GM23338 (cell line): ENCODE measurements at regions not wholly inside any gene's neighbourhood (a gene's known extent, or its start where the extent isn't known, plus 50 kb on each side); places are given as distances from the start of the nearest gene placed in this dataset.

Source experiments
- CREB1 ChIP-seq: fragments of 250-450 bp; sonication (Bioruptor Pico); IDR thresholded peaks from 2 replicates; pipeline ENCODE4 v1.5.0; 2020; ENCODE audit warnings: low read depth, mild to moderate bottlenecking, moderate library complexity
- EZH2 ChIP-seq: fragments of 200-600 bp; sonication (generic); IDR thresholded peaks from one replicate; pipeline ENCODE4 v1.8.0; 2017; ENCODE audit warnings: antibody characterized with exemption, mild to moderate bottlenecking, low read depth; ENCODE audit not compliant: unreplicated experiment
- JUNB ChIP-seq: IDR thresholded peaks from one replicate; pipeline ENCODE4 v1.6.1; 2016; ENCODE audit warnings: antibody characterized with exemption; ENCODE audit not compliant: unreplicated experiment
- POLR2AphosphoS5 ChIP-seq: IDR thresholded peaks from 2 replicates; pipeline ENCODE4 v1.6.1; 2016; ENCODE audit warnings: antibody characterized with exemption, low read depth
- REST ChIP-seq: IDR thresholded peaks from one replicate; pipeline ENCODE4 v1.6.1; 2018; ENCODE audit warnings: antibody characterized with exemption; ENCODE audit not compliant: unreplicated experiment
- STAT1 ChIP-seq: IDR thresholded peaks from one replicate; pipeline ENCODE4 v1.6.1; 2016; ENCODE audit warnings: antibody characterized with exemption; ENCODE audit not compliant: unreplicated experiment
- ZNF114 ChIP-seq: fragments of 250-450 bp; sonication (Bioruptor Pico); IDR thresholded peaks from 2 replicates; pipeline ENCODE4 v1.5.0; 2020; ENCODE audit warnings: mild to moderate bottlenecking, moderate library complexity
- TF ChIP-seq, protein P1 (sequence below), 2 experiments: fragments of 200-600 bp in 1 of 2; sonication (generic) in 1 of 2; conservative IDR thresholded peaks; 2 replicates each; pipeline versions ENCODE4 v1.5.1 to v1.6.1; 2016 to 2017; ENCODE audit warnings: antibody characterized with exemption in 2 of 2, low read depth in 2 of 2, mild to moderate bottlenecking in 2 of 2, moderate library complexity in 1 of 2
- TF ChIP-seq, protein P2 (sequence below): IDR thresholded peaks from 2 replicates; pipeline ENCODE4 v1.6.1; 2016; ENCODE audit warnings: antibody characterized with exemption

- TF ChIP-seq, protein P1, sequence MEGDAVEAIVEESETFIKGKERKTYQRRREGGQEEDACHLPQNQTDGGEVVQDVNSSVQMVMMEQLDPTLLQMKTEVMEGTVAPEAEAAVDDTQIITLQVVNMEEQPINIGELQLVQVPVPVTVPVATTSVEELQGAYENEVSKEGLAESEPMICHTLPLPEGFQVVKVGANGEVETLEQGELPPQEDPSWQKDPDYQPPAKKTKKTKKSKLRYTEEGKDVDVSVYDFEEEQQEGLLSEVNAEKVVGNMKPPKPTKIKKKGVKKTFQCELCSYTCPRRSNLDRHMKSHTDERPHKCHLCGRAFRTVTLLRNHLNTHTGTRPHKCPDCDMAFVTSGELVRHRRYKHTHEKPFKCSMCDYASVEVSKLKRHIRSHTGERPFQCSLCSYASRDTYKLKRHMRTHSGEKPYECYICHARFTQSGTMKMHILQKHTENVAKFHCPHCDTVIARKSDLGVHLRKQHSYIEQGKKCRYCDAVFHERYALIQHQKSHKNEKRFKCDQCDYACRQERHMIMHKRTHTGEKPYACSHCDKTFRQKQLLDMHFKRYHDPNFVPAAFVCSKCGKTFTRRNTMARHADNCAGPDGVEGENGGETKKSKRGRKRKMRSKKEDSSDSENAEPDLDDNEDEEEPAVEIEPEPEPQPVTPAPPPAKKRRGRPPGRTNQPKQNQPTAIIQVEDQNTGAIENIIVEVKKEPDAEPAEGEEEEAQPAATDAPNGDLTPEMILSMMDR (conservative IDR thresholded peaks at IDR 0.05; ENCODE audit: low read depth in 2 of 2) = no peak
- TF ChIP-seq EZH2 (no peak), JUNB (no peak), REST (no peak), ZNF114 (no peak), POLR2AphosphoS5 (no peak), CREB1 (CRISPR knock-in tag) (no peak), STAT1 (no peak)
- TF ChIP-seq, protein P2, sequence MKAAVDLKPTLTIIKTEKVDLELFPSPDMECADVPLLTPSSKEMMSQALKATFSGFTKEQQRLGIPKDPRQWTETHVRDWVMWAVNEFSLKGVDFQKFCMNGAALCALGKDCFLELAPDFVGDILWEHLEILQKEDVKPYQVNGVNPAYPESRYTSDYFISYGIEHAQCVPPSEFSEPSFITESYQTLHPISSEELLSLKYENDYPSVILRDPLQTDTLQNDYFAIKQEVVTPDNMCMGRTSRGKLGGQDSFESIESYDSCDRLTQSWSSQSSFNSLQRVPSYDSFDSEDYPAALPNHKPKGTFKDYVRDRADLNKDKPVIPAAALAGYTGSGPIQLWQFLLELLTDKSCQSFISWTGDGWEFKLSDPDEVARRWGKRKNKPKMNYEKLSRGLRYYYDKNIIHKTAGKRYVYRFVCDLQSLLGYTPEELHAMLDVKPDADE = no peak
These were observed 404.2 kb upstream of the CITED2 start for GRCh38 chr6:139778688-139779087.
